Pons (tissue), 1 donor: ENCODE measurements at regions not wholly inside any gene's neighbourhood (a gene's known extent, or its start where the extent isn't known, plus 50 kb on each side); places are given as distances from the start of the nearest gene placed in this dataset.

Experiments
- DNase-seq: peaks from one replicate; pipeline ENCODE4 v3.0.0-alpha.2; 2016; ENCODE audit warnings: low spot score

DNA sequence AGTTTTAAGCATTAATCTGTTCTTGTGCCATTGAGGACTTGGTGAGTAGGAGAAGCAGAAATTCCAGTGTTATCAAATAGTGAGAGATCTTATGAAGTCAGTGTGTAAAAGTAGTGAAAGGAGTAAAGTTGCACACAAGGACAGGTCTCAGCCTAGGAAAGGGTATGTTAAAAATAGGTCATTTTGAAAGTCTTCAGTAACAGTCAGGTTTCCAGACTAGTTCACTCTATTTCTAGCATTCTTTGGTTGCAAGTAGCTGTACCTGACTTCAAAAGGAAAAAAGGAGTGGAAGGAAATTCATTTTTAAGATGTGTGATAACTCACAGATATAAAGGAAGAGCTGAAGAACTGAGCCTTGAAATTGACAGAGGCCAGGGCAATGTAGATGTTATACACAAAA, 250.1 kb upstream of the SATB1 start:
- DNase-seq: no peak

DNA sequence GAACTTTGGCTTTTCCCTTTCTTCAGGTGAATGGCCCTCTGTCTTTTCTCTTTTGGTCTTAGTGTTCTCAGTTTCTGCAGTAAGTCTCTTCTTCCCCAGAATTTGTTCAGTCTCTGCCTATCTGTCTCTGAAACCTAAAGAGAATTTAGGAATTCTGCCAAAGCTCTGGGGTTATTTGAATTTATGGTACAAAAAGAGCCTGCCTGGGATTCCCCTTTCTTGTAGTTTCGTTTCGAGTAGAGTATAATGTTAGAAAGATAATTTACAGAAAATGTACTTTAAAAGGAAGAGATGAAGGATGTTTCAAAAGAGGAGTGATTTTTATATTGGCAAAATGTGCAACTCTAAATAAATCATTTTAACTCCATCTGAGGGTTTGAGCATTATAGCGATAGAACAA, 247.4 kb upstream of the SATB1 start:
- DNase-seq: no peak

DNA sequence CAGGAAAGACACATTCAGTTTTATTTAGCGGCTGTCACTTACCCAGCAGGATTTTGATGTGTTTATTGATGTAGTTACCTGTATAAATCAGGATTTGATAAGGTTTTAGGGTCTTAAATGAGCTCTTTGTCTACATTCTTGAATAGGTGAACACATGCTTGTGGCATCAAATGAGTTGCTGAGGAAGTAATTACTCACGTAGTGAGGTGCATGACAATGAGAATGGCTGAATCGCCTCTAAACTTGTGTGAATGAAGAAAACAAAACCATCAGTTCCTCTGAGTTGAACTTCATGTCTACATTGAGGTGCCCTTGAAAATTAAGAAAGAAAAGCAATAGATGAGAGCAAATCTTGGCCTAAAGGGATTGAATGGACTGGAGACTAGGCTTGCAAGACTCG, 245.6 kb upstream of the SATB1 start:
- no peak for DNase-seq

DNA sequence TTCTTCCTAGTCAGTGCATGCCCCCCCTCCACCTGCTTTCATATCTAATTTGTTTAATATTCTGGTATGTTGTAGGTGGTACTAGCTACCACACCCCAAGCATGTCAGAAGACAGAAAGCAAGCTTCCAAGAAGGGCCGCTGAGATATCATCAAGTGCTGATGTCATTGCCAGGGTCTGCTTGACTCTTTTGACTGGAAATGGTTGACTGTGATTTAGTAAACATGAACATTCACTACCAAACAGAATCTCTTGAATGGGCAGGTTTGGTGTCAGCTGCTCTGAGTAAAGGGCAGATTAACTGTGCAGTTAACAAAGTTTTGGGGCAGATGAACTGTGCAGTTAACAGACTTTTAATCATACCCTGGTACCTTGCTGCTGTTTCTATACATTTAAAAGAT, 244.2 kb upstream of the SATB1 start:
- DNase-seq: no peak

DNA sequence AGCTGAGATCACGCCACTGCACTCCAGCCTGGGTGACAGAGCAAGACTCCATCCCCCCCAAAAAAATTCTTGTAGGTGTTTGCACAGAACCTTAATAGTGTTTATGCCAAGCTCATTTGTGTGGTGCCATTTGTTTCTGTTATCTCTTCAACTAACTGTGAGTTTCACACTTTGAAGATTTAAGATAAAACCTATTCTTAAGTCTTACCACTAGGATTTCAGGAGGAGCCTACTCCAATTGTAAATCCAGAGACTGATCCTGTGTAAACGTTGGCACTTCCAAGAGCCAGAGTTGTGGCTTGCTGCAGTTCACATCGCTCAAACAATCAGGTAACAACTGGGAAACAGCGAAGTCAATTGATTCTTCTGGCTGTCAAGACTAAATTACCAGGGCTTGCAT, 242.4 kb upstream of the SATB1 start:
- no peak for DNase-seq

DNA sequence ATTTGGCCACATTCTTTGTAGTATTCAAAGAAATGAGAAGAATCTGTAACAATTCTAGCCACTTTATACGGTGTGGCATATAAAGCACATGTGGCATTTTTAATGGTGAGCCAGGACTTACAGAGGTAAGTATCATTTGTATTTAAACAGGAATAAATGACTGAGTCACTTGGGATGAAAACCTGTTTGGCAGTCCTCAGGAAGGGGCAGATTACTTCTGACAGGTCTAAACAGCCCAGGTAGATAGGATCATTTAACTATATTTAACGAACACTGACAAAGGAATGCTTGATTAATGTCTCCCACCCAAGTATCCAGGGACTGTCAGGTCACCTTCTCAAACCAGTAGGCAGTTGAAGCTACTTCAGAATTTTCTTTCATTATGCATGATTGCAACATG, 241.5 kb upstream of the SATB1 start:
- DNase-seq: no peak

DNA sequence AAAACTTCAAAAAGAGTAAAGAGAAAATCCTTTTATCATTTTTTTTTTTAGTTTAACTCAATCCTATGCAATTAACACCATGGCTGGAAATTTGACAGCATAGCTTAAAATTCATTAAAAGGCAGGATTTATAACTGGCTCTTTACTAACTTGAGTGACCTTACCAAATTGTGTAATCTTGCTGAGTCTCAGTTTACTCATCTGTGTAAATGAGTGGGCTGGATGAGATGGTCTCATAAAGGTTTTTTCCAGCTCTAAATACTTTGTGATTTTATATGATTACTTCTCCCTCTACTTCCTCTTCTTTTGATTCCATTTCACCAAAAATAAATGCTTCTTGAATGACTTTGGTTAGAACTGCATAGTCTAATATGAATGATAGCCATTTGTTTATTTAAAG, 234.9 kb upstream of the SATB1 start:
- no peak for DNase-seq

DNA sequence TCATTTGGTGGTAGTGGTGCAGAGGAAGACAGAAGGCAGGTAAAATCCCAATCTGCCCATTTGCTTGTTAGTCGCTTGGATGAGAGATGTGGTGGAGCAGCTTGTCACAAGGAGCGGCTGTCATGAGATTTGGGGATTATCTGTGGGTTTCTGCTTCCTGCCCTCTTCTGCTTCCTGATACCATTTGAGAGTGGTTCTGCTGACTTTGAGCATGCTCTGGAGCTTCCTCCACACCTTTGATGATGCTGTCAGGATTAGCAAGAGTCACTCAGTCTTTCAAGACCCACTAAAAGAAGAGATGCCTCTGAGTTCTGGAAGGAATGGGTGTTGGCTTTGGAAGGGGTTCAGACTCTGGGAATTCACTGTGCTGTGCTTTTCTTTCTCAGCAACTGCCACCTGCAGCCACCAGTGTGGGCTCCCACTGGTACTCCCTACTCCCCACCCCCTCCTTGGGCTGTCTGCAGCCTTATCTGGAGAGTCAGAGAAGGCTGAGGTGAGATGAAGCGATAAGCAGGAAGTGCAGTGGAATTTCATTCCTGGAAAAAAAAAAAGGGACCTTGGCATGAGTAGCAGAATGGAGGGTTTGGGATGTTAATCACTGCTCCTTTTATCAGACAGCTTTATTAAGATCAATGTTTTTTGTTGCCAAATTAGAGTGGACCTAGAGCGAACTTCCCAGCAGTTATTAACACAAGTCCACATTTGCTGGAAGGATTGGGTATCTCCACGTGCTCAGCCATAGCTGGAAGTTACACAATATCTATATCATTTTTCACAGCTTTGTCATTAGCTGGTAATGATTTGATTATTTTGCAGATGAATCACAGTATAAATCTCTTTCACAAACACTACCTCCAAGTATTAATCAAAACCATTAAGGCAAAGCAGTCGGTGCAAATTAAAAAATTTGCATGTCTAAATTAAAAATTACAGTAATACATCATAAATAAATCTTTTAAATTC, 233.0 kb upstream of the SATB1 start:
- DNase-seq: no peak

DNA sequence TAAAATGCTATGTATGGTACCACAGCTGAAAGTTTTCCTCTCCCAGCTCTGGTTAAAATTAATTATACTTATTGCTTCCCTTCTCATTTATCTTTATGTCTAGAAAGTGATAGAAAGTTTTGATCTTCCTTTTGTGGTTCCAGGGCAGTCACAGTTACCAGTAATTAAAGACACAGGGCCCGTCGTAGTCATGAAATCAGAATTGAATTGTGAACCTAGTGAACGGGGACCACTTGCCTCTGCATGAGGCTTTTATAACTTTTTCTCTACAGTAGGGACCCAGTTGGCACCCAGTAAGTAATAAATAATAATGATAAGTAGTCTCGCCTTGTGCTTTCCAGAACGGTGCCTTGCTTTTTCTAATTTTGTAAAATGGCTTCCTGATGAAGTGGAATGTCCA, 231.7 kb upstream of the SATB1 start:
- no peak for DNase-seq

DNA sequence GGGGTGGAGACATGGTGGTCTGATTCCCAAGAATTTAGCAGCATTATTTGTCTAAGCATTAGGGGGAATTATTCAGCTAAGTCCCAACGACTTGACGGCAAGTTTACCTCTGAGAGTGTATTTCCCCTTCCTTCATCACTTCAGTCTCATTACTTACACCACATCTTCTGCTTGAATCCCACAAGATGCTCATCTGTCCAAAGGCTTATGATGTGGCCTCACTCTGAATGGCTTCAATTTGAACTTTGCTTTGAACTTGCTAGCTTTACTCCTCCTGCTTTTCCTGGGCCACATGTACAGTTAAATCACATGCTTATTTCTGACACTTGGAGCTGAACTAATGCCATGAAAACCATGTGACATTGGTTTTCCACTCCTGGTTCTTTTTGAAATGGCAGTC, 231.3 kb upstream of the SATB1 start:
- DNase-seq: no peak

DNA sequence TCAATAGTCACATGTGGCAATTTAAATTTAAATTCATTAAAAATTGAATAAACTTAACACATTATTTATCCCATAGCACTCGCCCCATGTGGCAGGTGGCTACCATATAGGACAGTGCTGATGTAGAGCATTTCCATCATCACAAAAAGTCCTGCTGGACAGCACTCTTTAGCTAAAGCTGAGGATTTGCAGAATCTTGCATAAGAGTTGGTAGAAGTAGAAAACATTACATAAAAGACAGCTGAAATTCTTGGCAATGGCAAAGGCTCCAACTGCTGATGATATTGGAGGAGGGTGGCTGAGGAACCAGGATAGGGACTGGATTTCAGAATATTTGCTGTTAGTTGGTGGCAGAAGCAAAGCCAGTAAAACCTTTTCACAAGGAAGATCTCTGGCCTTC, 230.7 kb upstream of the SATB1 start:
- no peak for DNase-seq

DNA sequence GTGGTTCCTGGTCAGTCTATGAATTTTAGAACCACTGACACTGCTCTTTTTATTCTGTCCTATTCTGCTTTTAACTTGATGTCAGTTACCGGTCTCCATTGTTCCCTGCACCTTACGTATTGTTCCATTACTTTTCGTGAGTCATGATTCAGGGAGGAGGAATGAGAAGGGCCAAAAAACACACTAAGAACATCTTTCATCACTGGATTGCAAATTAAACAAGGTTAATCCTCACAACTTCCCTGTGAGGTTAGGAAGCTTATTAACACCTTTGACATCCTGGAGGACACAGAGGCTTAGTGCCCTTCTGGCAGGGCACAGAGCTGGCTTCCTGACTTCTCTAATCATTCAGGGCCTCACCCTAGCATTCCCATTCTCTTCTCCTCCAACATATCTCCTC, 227.6 kb upstream of the SATB1 start:
- DNase-seq: no peak

DNA sequence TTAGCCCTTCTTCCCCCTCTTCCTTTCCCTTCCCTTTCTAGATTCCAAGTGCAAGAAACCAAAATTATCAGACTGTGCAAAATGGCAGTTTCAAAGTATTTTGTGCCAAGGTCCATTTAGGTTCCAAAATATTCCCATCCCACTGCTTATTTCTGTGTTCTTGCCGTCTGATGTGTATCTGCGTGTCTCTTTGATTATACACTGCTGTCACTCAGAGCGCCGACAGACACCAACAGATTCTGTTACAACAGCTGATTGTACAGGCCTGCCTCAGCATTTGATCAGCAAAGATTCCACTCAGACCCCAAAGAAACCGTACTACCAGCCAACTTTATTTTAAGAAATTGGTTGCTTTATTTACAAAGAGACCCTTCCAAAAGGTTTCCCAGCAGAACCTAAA, 225.6 kb upstream of the SATB1 start:
- no peak for DNase-seq

DNA sequence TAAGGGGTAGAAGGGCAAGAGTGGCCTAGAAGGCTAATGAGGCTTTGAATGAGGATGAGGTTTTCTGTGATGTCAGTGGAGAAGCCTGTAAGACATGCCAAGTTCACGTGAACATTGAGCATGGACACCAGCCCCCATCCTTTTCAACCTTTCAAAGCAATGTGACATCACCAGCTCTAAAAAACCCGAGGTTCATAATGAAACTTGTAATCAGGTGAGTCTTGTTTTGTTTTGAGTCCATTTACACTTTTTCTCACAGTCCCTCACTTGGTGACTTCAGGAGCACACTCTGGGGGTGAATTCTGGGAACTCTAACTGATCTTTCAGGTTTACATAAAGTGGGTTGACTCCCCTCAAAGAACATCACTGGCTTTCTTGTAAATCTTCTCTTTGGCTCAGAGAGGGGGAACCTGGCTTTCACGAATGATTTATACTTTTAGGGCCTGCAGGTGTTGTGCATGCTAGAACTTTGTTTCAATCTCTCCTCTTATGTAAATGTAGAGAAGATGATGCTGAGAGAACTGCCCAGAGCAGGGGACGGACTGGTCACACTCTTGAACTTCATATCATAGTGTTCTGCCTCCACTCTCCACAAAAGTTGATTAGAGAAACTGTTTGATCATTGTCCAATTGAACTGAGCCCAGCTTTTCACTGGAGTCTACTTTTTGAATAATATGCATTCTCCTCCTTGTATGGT, 224.7 kb upstream of the SATB1 start:
- no peak for DNase-seq

DNA sequence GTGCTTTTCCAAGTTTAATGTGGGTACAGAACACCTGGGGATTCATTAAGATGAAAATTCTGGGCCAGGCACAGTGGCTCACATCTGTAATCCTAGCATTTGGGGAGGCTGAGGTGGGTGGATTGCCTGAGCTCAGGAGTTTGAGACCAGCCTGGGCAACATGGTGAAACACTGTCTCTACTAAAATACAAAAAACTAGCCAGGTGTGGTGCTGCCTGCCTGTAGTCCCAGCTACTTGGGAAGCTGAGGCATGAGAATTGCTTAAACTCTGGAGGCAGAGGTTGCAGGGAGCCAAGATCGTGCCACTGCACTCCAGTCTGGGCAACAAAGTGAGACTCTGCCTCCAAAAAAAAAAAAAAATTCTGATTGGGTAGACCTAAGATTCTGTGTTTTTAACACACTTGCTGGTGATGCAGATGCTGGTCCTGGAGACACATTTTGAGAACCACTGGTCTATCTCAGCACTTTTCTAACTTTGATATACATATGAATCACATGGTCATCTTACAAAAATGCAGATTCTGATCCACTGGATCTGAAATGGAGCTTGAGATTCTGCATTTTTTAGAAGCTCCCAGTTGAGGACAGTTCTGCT, 223.8 kb upstream of the SATB1 start:
- DNase-seq: no peak

DNA sequence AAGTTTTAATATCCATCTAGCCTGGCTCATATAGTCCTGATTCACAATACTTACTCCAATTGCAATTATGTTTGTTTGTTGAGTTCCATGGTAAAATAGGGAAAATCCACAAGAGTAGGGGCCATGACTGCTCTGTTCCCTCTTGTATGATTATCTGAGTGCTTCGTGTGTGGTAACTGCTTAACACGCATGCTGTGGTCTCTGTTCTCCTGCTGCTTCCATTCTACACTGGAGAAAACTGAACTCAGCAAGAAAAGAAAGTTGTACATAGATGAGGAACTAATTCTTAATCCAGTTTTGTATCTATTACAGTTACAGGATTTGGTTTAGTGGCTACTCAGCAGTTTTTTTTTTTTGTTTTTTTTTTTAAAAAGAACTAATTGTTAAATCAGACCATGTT, 223.0 kb upstream of the SATB1 start:
- no peak for DNase-seq

DNA sequence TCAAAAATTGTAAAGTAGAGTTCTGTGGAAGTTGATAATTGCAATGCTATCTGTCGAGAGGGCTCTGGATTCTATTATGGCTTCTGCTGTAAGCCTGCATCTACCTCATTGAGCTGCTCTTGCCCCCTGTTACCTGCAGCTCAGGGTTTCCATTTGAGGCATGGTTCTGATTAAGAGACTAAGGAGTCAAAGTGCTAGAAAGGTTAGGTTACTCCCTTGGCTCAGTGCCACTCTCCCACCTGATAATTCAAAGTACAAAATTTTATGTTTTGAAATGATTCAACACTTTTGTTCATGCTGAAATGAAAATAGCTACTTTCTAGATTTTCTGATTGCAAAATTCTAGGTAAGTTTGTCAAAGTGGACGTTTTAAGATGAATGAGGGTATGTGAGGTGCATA, 220.5 kb upstream of the SATB1 start:
- no peak for DNase-seq

DNA sequence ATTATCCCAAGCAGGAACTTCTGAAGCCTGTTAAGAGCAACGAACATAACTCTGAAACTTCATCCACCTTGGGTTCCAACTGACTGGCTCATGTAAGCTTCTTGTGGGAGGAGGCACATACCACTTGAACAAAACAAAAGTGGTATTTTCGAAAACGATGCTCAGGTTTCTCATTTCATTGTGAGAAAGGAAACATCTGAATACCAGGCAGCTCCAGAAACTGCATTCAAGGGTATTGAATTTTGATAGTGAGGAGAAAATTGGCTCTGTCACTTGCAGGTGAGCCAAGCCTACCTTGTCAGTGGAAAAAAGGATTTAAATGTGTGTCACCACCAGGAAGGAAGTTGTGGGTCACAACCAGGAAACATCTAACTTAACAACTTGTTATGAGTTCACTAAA, 218.1 kb upstream of the SATB1 start:
- DNase-seq: no peak

DNA sequence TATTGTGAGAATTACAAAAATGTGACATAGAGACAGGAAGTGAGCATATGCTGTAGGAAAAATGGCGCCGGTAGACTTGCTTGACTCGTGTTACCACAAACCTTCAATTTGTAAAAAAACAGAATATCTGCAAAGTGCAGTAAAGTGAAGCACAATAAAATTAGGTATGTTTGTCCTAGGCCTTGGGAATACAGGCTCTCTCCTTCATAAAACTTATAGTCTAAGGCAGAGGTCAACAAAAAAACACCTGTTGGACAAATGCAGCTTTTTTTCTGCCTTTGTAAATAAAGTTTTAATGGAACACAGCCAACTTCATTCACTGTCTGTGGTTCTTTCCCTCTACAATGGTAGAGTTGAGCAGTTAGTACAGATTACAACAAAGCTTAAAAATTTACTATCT, 216.8 kb upstream of the SATB1 start:
- DNase-seq: no peak

DNA sequence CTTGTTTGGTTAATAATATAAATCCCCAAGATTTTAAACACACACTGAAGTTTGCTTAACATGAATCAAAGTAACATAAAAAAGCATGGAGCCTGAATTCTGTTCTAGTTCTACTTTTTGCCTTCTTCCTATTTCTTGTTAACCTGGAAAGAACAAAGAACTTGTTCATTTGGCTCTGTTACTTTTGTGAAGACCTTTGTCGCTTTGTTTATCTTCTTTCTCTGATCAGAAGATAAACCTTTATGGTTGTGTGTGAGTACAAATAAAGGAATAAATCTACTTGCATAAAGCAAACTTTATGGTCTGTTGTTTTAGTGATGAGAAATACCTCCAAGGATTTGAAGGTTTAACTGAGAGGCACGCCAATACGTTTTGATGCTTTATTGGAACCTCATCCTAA, 210.1 kb upstream of the SATB1 start:
- no peak for DNase-seq

DNA sequence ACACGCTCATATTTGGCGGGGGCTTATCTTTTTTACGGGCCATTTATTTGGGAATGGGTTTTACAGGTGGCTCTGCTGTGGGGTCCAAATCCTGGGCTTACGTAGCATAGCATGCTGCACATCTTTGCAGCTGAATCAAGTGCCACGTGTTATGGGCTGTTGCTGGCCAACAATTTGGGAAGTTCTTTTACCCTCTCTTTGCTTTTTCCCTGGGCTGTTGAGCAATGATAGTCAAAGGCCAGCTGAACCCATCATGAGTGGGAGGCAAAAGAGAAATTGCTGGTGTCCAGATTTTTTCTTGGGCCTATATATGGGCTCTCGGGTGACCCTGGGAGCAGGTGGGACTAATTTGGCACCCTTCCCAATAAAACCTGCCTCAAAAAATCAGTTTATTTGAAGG, 209.3 kb upstream of the SATB1 start:
- no peak for DNase-seq

DNA sequence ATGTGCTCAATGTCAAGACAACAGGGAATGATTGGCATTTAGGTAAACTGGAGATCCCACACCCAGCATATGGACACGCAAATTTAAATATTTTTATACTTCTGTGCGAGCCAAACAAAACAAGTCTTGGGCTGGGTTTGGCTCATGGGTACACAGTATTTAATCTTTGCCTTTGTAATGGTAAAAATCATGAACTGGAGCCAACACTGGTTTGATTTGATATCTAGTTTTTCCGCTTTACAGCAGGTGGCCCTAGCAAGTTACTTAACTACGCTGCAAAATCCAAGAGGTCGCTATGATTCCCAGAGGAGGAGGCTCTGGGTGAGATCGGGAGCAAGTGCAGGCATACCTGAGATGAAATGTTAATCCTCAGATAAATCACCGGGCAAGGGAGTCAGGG, 207.9 kb upstream of the SATB1 start:
- no peak for DNase-seq

DNA sequence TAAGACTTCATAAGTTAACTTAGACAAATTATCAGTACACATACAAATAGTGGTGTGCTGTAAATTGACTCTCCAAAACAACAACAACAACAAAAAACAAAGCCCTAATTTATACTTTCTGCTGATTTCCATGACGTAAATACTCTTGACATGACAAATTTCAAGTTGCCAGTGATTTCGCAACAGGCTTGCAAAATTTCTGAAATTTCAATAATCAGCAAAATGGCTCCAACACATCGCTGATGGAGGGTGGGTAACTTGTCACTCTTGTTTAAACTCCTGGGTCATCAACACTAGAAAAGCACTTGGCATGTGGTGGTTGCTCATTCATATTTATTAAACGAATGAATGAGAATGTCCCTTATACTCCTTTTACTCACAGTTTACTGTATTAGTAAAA, 205.2 kb upstream of the SATB1 start:
- DNase-seq: no peak
